Ovary (tissue), 7 donors: ENCODE measurements at regions not wholly inside any gene's neighbourhood (a gene's known extent, or its start where the extent isn't known, plus 50 kb on each side); places are given as distances from the start of the nearest gene placed in this dataset.

Experiments
- DNase-seq, 5 donors: peaks; one replicate each; pipeline ENCODE4 v3.0.0-alpha.2; 2019 to 2020
- H3K27ac ChIP-seq, 2 donors: fragments of 200-600 bp; one replicate each; pipeline versions ENCODE4 v1.5.1 to v1.8.0; 2019 to 2022
- H3K27me3 ChIP-seq: fragments of 200-600 bp; one replicate; pipeline ENCODE4 v1.8.0; 2022
- H3K36me3 ChIP-seq: fragments of 200-600 bp; sonication (generic); one replicate; pipeline ENCODE4 v1.5.1; 2019
- H3K4me1 ChIP-seq: one replicate; pipeline ENCODE4 v1.8.1; 2013; ENCODE audit warnings: mild to moderate bottlenecking, moderate library complexity; ENCODE audit not compliant: insufficient read depth
- H3K4me3 ChIP-seq: fragments of 200-600 bp; sonication (generic); one replicate; pipeline ENCODE4 v1.5.1; 2017
- H3K9me3 ChIP-seq, 2 donors: fragments of 200-600 bp in 1 of 2; sonication (generic) in 1 of 2; one replicate each; pipeline versions ENCODE4 v1.5.1 to v1.8.1; 2013 to 2019; ENCODE audit warnings: mild to moderate bottlenecking in 1 of 2, moderate library complexity in 1 of 2
- EP300 ChIP-seq: sonication (generic); formaldehyde crosslinking; IDR thresholded peaks from one replicate; pipeline ENCODE4 v1.6.1; 2017; ENCODE audit warnings: antibody characterized with exemption
- POLR2A ChIP-seq: fragments of 450-650 bp; IDR thresholded peaks from one replicate; pipeline ENCODE4 v1.6.1; 2017; ENCODE audit warnings: antibody characterized with exemption, mild to moderate bottlenecking, moderate library complexity
- WGBS, 3 donors: extraction: QIAGEN DNeasy Blood & Tissue Kit in 1 of 3; methylation state at CpG; one replicate each; pipeline versions ENCODE4 v1.1.5 to v1.1.7; 2013 to 2017; 5-methylcytosine and 5-hydroxymethylcytosine counted together
- intact Hi-C, 4 donors: fragments of 100-400 bp; cut with DNase I; formaldehyde crosslinking; loops; one replicate each; pipeline versions ENCODE4 v1.11.0 to v1.15.1; 2022 to 2023
- TF ChIP-seq, protein P1 (sequence below), 3 donors: fragments of 450-650 bp in 2 of 3; fragments of 200-600 bp in 1 of 3; IDR thresholded peaks; one replicate each; pipeline versions ENCODE4 v1.5.1 to v1.8.0; 2016 to 2022; ENCODE audit warnings: antibody characterized with exemption in 3 of 3, mild to moderate bottlenecking in 1 of 3
- donor health status: DM: no; HTN: no; CAD: no; lungs with moderate emphysema.
- donor health status: DM: no; HTN: no; CAD: no.
- donor health status: Bipolar disorder and iron deficiency.
- donor health status: DM: no; HTN: no; CAD: no.
- donor health status: DM: yes; HTN: yes; CAD: no.

- intact Hi-C loops, result loop anchor here in 1 of 4 donors (5.0 kb wide), 1 partner anchor 466 kb away; no protein-coding TSS in a partner anchor
- TF ChIP-seq EP300 (no peak), POLR2A (no peak)
- TF ChIP-seq, protein P1, sequence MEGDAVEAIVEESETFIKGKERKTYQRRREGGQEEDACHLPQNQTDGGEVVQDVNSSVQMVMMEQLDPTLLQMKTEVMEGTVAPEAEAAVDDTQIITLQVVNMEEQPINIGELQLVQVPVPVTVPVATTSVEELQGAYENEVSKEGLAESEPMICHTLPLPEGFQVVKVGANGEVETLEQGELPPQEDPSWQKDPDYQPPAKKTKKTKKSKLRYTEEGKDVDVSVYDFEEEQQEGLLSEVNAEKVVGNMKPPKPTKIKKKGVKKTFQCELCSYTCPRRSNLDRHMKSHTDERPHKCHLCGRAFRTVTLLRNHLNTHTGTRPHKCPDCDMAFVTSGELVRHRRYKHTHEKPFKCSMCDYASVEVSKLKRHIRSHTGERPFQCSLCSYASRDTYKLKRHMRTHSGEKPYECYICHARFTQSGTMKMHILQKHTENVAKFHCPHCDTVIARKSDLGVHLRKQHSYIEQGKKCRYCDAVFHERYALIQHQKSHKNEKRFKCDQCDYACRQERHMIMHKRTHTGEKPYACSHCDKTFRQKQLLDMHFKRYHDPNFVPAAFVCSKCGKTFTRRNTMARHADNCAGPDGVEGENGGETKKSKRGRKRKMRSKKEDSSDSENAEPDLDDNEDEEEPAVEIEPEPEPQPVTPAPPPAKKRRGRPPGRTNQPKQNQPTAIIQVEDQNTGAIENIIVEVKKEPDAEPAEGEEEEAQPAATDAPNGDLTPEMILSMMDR (IDR thresholded peaks at IDR 0.05), result no peak
These were observed 140.2 kb upstream of the LRP1B start for GRCh38 chr2:142270990-142271389.

GRCh38 chr2:142270291-142270690 is 139.5 kb upstream of the LRP1B start:
- no peak for DNase-seq
- no peak overlapping the region for H3K4me3 ChIP-seq
- TF ChIP-seq EP300 (no peak), POLR2A (no peak)
- TF ChIP-seq, protein P1 (IDR thresholded peaks at IDR 0.05), result no peak
- H3K9me3 ChIP-seq, result no peaks in the 10 kb centered on the region
- no peak overlapping the region for H3K27ac ChIP-seq
- H3K4me1 ChIP-seq, result no peaks in the 10 kb centered on the region
- 84 to 97% (median 85%) methylated on average over 2 of the region's 2 CpGs for WGBS, 3 donors
- H3K27me3 ChIP-seq, result no peaks in the 10 kb centered on the region
- H3K36me3 ChIP-seq, result no peaks in the 10 kb centered on the region
- intact Hi-C loops, result loop anchor here in 1 of 4 donors (5.0 kb wide), 1 partner anchor 467 kb away; no protein-coding TSS in a partner anchor

More at GRCh38 chr2:142270990-142271389, 140.2 kb upstream of the LRP1B start:
- no peaks in the 10 kb centered on the region for H3K36me3 ChIP-seq
- no peaks in the 10 kb centered on the region for H3K9me3 ChIP-seq
- H3K27ac ChIP-seq, result no peak overlapping the region
- H3K4me3 ChIP-seq, result no peak overlapping the region
- no peak for DNase-seq
- no peaks in the 10 kb centered on the region for H3K4me1 ChIP-seq
- H3K27me3 ChIP-seq, result no peaks in the 10 kb centered on the region
- WGBS, 3 donors, result 63 to 78% (median 76%) methylated on average over 2 of the region's 2 CpGs

- no peaks in the 10 kb centered on the region for H3K36me3 ChIP-seq
- DNase-seq, result no peak
- H3K27me3 ChIP-seq, result no peaks in the 10 kb centered on the region
- no peaks in the 10 kb centered on the region for H3K9me3 ChIP-seq
- TF ChIP-seq EP300, result no peak
- TF ChIP-seq POLR2A, result no peak
- TF ChIP-seq, protein P1 (IDR thresholded peaks at IDR 0.05), result no peak
- intact Hi-C loops, result no loop called here
- 93 to 95% (median 95%) methylated on average over 5 of the region's 5 CpGs for WGBS, 3 donors
- H3K4me3 ChIP-seq, result no peak overlapping the region
- H3K4me1 ChIP-seq, result no peaks in the 10 kb centered on the region
- no peak overlapping the region for H3K27ac ChIP-seq
These were observed 128.5 kb upstream of the LRP1B start for GRCh38 chr2:142259356-142259755.

DNA sequence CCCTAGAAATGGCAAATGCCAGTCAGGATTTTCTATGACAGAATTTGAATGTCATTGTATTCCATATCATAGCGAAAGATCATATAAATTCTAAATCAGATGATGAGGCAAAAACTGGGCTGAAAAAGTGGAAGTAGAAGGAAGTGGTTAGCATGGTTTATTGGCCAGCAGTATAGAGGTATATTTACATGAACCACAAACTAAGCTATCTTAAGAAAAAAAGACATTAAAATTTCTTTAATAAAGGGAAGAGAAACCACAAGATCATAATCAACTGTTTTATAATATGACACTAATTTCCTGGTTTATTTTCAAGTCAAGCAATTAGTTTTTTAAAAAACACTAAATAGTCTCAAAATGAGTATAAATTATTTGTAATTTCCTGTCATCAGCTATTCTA is 123.2 kb upstream of the LRP1B start:
- Histone ChIP-seq H3K27me3 (no peaks in the 10 kb centered on the region), H3K36me3 (no peaks in the 10 kb centered on the region), H3K27ac (no peak overlapping the region), H3K4me3 (no peak overlapping the region), H3K9me3 (no peaks in the 10 kb centered on the region), H3K4me1 (no peaks in the 10 kb centered on the region)
- 88 to 89% (median 89%) methylated on average over 1 of the region's 1 CpG for WGBS, 3 donors
- TF ChIP-seq EP300 (no peak), POLR2A (no peak)
- TF ChIP-seq, protein P1 (IDR thresholded peaks at IDR 0.05), result no peak
- no peak for DNase-seq
- intact Hi-C loops, result no loop called here
